Superior temporal gyrus (tissue), 1 donor: ENCODE measurements at regions not wholly inside any gene's neighbourhood (a gene's known extent, or its start where the extent isn't known, plus 50 kb on each side); places are given as distances from the start of the nearest gene placed in this dataset.
"Not testable (repeated sequence)": the region's sequence is repeated elsewhere in the genome, so short reads cannot be mapped to it uniquely, and the experiment has no call there.

Experiments used
- DNase-seq: peaks from one replicate; pipeline ENCODE4 v3.0.0-alpha.2; 2016; ENCODE audit errors: extremely low spot score

DNA sequence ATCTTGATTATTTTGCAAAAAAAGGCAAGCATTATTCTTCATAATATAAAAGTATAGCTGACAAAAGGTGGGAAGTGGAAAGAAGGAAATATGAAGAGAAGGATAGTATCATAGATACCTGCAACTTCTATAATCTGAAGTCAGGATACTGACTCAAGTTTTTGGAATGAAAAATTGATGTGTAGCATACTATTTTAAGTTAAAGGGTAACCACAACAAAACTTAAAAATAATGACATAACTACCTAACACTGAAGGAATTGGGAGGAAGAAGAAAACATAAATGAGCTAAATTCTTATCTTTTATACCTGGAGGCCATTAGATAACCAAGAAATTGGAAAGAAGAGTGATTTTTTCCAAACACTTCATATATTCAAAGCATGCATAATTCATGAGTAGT is 51.8 kb upstream of the TLE1 start:
- DNase-seq: no peak

DNA sequence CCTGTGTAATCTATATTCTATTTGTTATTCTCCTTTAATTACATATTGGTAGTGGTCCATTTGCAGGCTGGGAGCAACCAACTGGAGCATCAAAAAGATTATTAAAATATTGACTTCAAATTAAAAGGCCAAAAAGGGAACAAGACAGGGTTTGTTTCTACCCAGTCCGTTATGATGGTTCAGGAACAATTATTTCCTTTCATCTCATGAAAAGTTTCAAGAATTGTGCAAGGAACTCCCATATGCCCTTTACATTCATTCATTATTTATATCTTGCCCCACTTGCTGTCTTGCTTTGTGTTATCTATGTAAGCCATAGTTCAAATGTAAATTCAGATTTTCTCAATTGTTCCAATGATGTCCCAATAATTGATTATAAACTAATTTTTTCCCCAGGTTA is 58.7 kb upstream of the TLE1 start:
- no peak for DNase-seq

DNA sequence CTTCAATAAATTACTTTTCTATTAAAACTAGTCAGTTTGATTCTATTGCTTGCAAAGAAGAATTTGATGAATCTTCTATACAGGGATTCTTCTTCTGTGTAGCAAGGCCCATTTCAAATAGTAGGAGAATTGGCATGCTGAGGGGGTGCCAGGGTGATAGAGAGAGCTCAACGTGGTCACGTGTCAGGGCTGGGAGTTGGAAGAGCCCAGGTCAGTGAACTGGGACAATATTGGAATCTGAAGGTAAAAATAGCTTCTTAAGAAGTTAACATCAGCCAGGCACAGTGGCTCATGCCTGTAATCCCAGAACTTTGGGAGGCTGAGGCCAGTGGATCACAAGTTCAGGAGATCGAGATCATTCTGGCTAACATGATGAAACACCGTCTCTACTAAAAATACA is 64.1 kb upstream of the TLE1 start:
- no peak for DNase-seq

GRCh38 chr9:81754245-81754644 is 64.9 kb upstream of the TLE1 start:
- no peak for DNase-seq

GRCh38 chr9:81755721-81756120 is 66.4 kb upstream of the TLE1 start:
- DNase-seq: no peak

- DNase-seq: no peak
Observed at GRCh38 chr9:81756561-81756960, 67.2 kb upstream of the TLE1 start.

- DNase-seq: no peak
Observed at GRCh38 chr9:81758123-81758797, 68.9 kb upstream of the TLE1 start.

DNA sequence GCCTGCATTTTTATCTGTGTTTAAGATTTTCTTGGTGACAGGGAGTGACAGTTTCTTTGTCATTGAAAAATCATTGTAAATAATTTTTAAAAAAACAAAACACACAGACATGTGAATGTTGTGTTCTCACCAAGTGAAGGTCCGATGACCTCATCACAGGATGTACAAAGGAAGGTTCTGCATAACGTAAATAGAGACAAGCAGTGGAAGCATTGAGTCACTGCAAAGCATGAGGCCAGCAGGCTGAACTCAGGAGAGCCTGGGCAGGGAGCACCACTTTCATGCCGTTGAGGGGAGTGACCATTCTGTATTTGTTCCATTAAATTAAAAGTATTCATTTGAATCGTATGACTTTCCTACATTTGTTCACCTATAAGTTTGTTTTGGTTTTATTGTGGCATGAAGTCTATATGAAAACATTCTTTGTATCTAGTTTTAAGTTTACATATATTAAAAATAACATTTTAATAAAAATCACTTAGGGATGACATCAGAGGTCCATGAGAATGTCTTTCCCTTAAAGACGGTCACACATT is 70.4 kb upstream of the TLE1 start:
- DNase-seq: no peak

DNA sequence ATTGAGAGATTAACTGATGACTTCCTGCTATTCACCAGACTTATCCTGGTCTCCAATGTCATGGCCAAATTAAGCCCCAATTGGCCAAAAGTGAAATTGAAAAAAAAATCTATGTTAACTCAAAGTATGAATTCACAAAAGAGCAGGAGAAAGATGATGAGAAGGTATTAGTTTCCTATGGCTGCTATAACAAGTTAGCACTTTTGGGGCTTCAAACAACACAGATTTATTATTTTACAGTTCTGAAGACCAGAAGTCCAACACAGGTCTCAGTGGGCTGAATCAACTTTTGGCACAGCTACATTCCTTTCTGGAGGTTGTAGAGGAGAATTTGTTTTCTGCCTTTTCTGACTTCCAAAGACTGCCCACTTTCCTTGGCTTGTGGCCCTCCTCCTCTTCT is 78.6 kb upstream of the TLE1 start:
- DNase-seq: no peak

- no peak for DNase-seq
Observed at GRCh38 chr9:81771571-81771970, 82.2 kb upstream of the TLE1 start.

- no peak for DNase-seq
Observed at GRCh38 chr9:81772144-81772543, 82.8 kb upstream of the TLE1 start.

- DNase-seq: no peak
Observed at GRCh38 chr9:81776390-81776789, 87.0 kb upstream of the TLE1 start.

DNA sequence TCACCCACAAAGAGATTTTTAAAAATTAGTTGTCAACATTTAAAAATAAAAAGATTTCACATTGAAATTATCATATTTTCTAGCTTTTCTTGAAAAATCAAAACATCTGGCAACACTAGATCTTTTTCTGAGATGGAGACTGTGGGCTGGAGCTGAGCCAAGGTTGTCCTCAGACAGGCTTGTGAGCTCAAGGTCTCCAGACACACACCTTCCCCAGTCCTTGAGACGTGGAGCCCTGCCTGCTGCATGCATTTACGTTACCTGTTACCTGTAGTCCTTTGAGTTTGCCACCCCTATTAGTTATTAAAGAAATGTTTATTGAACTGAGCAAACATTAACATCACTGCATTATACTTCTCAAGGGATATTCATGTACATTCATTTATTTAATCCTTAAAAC is 87.5 kb upstream of the TLE1 start:
- no peak for DNase-seq

- DNase-seq: peak; percentile 64
Observed at GRCh38 chr9:81777482-81777881, 88.1 kb upstream of the TLE1 start.

DNA sequence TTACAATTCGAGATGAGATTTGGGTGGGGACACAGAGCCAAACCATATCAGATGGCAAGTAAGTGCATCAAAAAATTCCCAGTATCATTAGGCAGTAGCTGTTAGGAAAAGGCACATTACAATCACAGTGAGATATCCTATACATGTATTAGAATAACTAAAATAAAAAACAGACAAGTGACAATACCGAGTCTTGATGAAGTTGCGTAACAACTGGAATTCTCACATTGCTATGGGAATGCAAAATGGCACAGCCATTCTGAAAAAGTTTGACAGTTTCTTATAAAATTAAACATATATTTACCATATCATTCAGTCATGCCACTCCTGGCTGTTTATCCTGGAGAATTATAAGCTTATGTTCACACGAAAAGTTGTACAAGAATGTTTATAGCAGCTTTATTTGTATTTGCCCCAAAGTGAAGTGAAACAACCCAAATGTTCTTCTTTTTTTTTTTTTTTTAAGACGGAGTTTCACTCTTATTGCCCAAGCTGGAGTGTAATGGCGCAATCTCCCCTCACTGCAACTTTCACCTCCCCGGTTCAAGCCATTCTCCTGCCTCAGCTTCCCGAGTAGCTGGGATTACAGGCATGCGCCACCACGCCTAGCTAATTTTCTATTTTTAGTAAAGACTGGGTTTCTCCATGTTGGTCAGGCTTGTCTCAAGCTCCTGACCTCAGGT is 93.1 kb upstream of the TLE1 start:
- no peak for DNase-seq

GRCh38 chr9:81787747-81788632 is 98.6 kb upstream of the TLE1 start:
- no peak for DNase-seq

GRCh38 chr9:81789721-81790120 is 100.4 kb upstream of the TLE1 start:
- DNase-seq: no peak

DNA sequence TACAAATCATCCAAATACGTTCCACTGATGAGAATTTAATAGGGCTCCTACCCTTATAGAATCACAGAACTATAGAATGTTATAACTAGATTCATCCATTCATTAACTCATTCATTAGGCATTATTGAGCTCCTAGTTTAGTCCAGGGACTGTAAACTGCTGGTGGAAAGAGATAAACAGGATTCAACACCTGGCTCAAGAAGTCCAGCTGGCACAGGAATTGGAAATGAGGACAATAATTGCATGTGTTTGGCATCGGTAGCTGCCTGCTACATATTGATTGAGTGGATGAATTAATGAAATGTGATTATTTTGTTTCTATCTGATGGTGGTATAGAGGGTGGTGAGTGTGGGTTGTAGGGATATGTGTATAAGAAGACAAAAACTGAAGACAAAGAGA is 100.8 kb upstream of the TLE1 start:
- no peak for DNase-seq

- no peak for DNase-seq
Observed at GRCh38 chr9:81791076-81791475, 101.7 kb upstream of the TLE1 start.

GRCh38 chr9:81798606-81799005 is 109.3 kb upstream of the TLE1 start:
- DNase-seq: no peak

DNA sequence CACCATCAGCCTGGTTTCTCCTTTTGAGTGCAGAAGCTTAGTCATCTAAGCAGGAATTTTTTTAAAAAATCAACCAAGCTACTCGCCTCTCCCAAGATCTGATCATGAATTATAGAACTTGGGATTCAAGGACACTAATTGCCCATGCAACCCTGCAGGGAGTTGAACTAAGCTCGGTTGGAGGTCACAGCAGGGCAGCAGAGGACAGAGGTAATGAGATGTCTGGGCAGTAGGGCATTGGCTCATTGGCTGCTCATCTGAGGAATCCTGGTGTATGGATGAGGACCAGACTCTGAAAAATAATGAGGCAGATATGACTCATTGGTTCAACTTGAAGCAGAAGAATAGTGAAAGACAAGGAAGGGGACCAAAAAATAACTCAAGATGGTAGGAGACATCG is 111.8 kb upstream of the TLE1 start:
- DNase-seq: no peak

- DNase-seq: no peak
Observed at GRCh38 chr9:81804306-81804705, 115.0 kb upstream of the TLE1 start.

GRCh38 chr9:81811688-81812087 is 116.5 kb upstream of the SPATA31D4 start:
- DNase-seq: not testable (repeated sequence)
